H1 (cell line): ENCODE measurements at regions not wholly inside any gene's neighbourhood (a gene's known extent, or its start where the extent isn't known, plus 50 kb on each side); places are given as distances from the start of the nearest gene placed in this dataset.

ENCODE experiments used
- CTCF ChIA-PET: fragments of 300-600 bp; sonication (Branson Sonifier 250); formaldehyde crosslinking; loops from one replicate; lab custom pipeline; 2021; ENCODE audit not compliant: partially characterized antibody; lab: Charles Lee
- POLR2A ChIA-PET: fragments of 300-600 bp; sonication (Branson Sonifier 250); formaldehyde crosslinking; loops from one replicate; lab custom pipeline; 2021; ENCODE audit warnings: inconsistent platforms; ENCODE audit not compliant: partially characterized antibody; lab: Charles Lee
- DNase-seq, 2 experiments: peaks; one replicate each; pipeline versions ENCODE4 v3.0.0 to v3.0.0-alpha.2; 2010 to 2022; ENCODE audit warnings: low spot score in 2 of 2, low read depth in 1 of 2, mixed read lengths in 1 of 2
- FAIRE-seq: peaks from 2 replicates; lab custom pipeline; 2011; peaks lifted over from hg19 to GRCh38; lab: Jason Lieb, UNC
- H2AFZ ChIP-seq: 2 replicates; pipeline ENCODE4 v1.8.1; 2012; ENCODE audit warnings: low read length, inconsistent platforms
- H2AK5ac ChIP-seq: 2 replicates; pipeline ENCODE4 v1.6.1; 2013; ENCODE audit warnings: low read depth, low read length
- H2BK120ac ChIP-seq: replicated peaks from 2 replicates; pipeline ENCODE3; 2013; ENCODE audit warnings: low read depth, low read length, inconsistent platforms
- H2BK12ac ChIP-seq: 2 replicates; pipeline ENCODE4 v1.6.1; 2013; ENCODE audit warnings: low read depth, low read length
- H2BK15ac ChIP-seq: 2 replicates; pipeline ENCODE4 v1.6.1; 2013; ENCODE audit warnings: low read length
- H2BK20ac ChIP-seq: 2 replicates; pipeline ENCODE4 v1.6.1; 2013; ENCODE audit warnings: low read length
- H2BK5ac ChIP-seq: 2 replicates; pipeline ENCODE4 v1.6.1; 2013; ENCODE audit warnings: low read depth, low read length
- H3K14ac ChIP-seq: 2 replicates; pipeline ENCODE4 v1.6.1; 2013; ENCODE audit warnings: inconsistent platforms; ENCODE audit not compliant: insufficient read length
- H3K18ac ChIP-seq: 2 replicates; pipeline ENCODE4 v1.6.1; 2013; ENCODE audit warnings: low read length; ENCODE audit errors: extremely low read depth
- H3K23ac ChIP-seq: 2 replicates; pipeline ENCODE4 v1.6.1; 2013; ENCODE audit warnings: inconsistent platforms; ENCODE audit not compliant: insufficient read length
- H3K23me2 ChIP-seq: 2 replicates; pipeline ENCODE4 v1.6.1; 2013; ENCODE audit warnings: low read depth, low read length
- H3K27ac ChIP-seq: 2 replicates; pipeline ENCODE4 v1.6.1; 2011; ENCODE audit warnings: low read depth, low read length, inconsistent platforms
- H3K27me3 ChIP-seq, 4 experiments: replicated peaks in 1 of 4; 1 replicate in 1 of 4; 2 replicates in 3 of 4; pipeline versions ENCODE4 v1.6.1 to v1.8.1; 2011 to 2013; ENCODE audit warnings: low read length in 3 of 4, mild to moderate bottlenecking in 3 of 4, inconsistent platforms in 2 of 4, mixed read lengths in 2 of 4, moderate library complexity in 1 of 4; ENCODE audit not compliant: control insufficient read depth in 3 of 4, insufficient read depth in 3 of 4; ENCODE audit errors: extremely low read depth in 1 of 4
- H3K36me3 ChIP-seq, 4 experiments: 2 replicates each; pipeline versions ENCODE4 v1.6.1 to v1.8.1; 2011 to 2013; ENCODE audit warnings: mild to moderate bottlenecking in 4 of 4, low read length in 3 of 4, moderate library complexity in 2 of 4, control low read depth in 1 of 4, inconsistent platforms in 1 of 4; ENCODE audit not compliant: insufficient read depth in 4 of 4, control insufficient read depth in 2 of 4
- H3K4ac ChIP-seq: replicated peaks from 2 replicates; pipeline ENCODE3; 2013; ENCODE audit warnings: low read length, low read depth, mixed read lengths, inconsistent platforms; ENCODE audit not compliant: insufficient read length
- H3K4me1 ChIP-seq, 4 experiments: replicated peaks in 1 of 4; 1 replicate in 1 of 4; 2 replicates in 3 of 4; pipeline versions ENCODE4 v1.6.1 to v1.8.1; 2011 to 2013; ENCODE audit warnings: low read length in 3 of 4, inconsistent platforms in 2 of 4, mixed read lengths in 1 of 4; ENCODE audit not compliant: insufficient read depth in 4 of 4, control insufficient read depth in 3 of 4
- H3K4me2 ChIP-seq, 2 experiments: 2 replicates each; pipeline versions ENCODE4 v1.6.1 to v1.8.1; 2011 to 2013; ENCODE audit warnings: low read depth in 2 of 2, low read length in 2 of 2, control low read depth in 1 of 2, inconsistent platforms in 1 of 2, mild to moderate bottlenecking in 1 of 2; ENCODE audit not compliant: insufficient read depth in 1 of 2
- H3K4me3 ChIP-seq, 4 experiments: fragments of 200-600, 300-600 bp in 1 of 4; sonication (generic), shearing (Covaris generic), sonication (Bioruptor Twin) in 1 of 4; 2 replicates each; pipeline versions ENCODE4 v1.5.1 to v1.8.1; 2011 to 2016; ENCODE audit warnings: low read length in 4 of 4, low read depth in 3 of 4, control low read depth in 2 of 4, inconsistent platforms in 2 of 4, mild to moderate bottlenecking in 2 of 4, mixed read lengths in 1 of 4, moderate library complexity in 1 of 4; ENCODE audit not compliant: insufficient read depth in 2 of 4; ENCODE audit errors: extremely low read depth in 1 of 4
- H3K56ac ChIP-seq: replicated peaks from 2 replicates; pipeline ENCODE3; 2013; ENCODE audit warnings: low read depth, mild to moderate bottlenecking, mixed read lengths, low read length, inconsistent platforms; ENCODE audit not compliant: insufficient read length
- H3K79me1 ChIP-seq: 2 replicates; pipeline ENCODE4 v1.6.1; 2013; ENCODE audit warnings: low read depth, low read length, control low read depth
- H3K79me2 ChIP-seq, 2 experiments: 2 replicates each; pipeline versions ENCODE4 v1.6.1 to v1.8.1; 2012 to 2013; ENCODE audit warnings: low read length in 2 of 2, mild to moderate bottlenecking in 2 of 2, inconsistent platforms in 1 of 2; ENCODE audit not compliant: insufficient read depth in 2 of 2, control insufficient read depth in 1 of 2
- H3K9ac ChIP-seq, 4 experiments: replicated peaks in 1 of 4; 1 replicate in 1 of 4; 2 replicates in 3 of 4; pipeline versions ENCODE4 v1.6.1 to v1.8.1; 2011 to 2013; ENCODE audit warnings: low read depth in 3 of 4, low read length in 3 of 4, control low read depth in 2 of 4, mild to moderate bottlenecking in 2 of 4, moderate library complexity in 2 of 4, inconsistent platforms in 1 of 4; ENCODE audit errors: extremely low read depth in 1 of 4
- H3K9me3 ChIP-seq, 2 experiments: 2 replicates each; pipeline versions ENCODE4 v1.6.1 to v1.8.1; 2012 to 2013; ENCODE audit warnings: mild to moderate bottlenecking in 2 of 2, moderate library complexity in 2 of 2, control low read depth in 1 of 2, inconsistent platforms in 1 of 2, low read depth in 1 of 2, low read length in 1 of 2, mixed read lengths in 1 of 2; ENCODE audit not compliant: insufficient read depth in 2 of 2
- H4K20me1 ChIP-seq, 2 experiments: replicated peaks in 1 of 2; 2 replicates each; pipeline versions ENCODE3 to v1.8.1; 2011 to 2013; ENCODE audit warnings: inconsistent platforms in 2 of 2, low read length in 2 of 2, mild to moderate bottlenecking in 1 of 2; ENCODE audit not compliant: insufficient read depth in 2 of 2, control insufficient read depth in 1 of 2
- H4K5ac ChIP-seq: 2 replicates; pipeline ENCODE4 v1.6.1; 2013; ENCODE audit warnings: low read length, low read depth, mixed read lengths, inconsistent platforms; ENCODE audit not compliant: insufficient read length
- H4K8ac ChIP-seq: 2 replicates; pipeline ENCODE4 v1.8.0; 2013; ENCODE audit warnings: mild to moderate bottlenecking, moderate library complexity, low read length, inconsistent platforms; ENCODE audit not compliant: insufficient read depth; ENCODE audit errors: extremely low read depth
- H4K91ac ChIP-seq: replicated peaks from 2 replicates; pipeline ENCODE3; 2013; ENCODE audit warnings: low read length, mixed read lengths, inconsistent platforms; ENCODE audit not compliant: insufficient read length
- BCL11A ChIP-seq, 2 experiments: IDR thresholded peaks; one replicate each; pipeline ENCODE4 v1.6.1; 2011; ENCODE audit warnings: low read depth in 2 of 2, low read length in 2 of 2, mild to moderate bottlenecking in 2 of 2
- NANOG ChIP-seq: IDR thresholded peaks from 2 replicates; pipeline ENCODE4 v1.6.1; 2011; ENCODE audit warnings: low read length, low read depth, mild to moderate bottlenecking, inconsistent platforms; ENCODE audit not compliant: insufficient read depth, poor library complexity, severe bottlenecking
- RBBP5 ChIP-seq: IDR thresholded peaks from 2 replicates; pipeline ENCODE4 v1.7.1; 2012; ENCODE audit warnings: low read depth, mild to moderate bottlenecking, inconsistent platforms, low read length, moderate library complexity, borderline replicate concordance
- TAF1 ChIP-seq: IDR thresholded peaks from 2 replicates; pipeline ENCODE4 v1.6.1; 2011; ENCODE audit warnings: mild to moderate bottlenecking, low read depth, low read length
- TAF7 ChIP-seq: optimal IDR thresholded peaks from 2 replicates; pipeline ENCODE3; 2011; ENCODE audit warnings: low read depth, mild to moderate bottlenecking, inconsistent platforms, low read length, moderate library complexity, borderline replicate concordance
- ZNF274 ChIP-seq: IDR thresholded peaks from 2 replicates; pipeline ENCODE4 v1.7.0; 2012; ENCODE audit warnings: low read length, borderline replicate concordance; ENCODE audit errors: extremely low read depth
- WGBS, 2 experiments: shearing (Covaris generic) in 1 of 2; methylation state at CpG; one replicate each; pipeline versions ENCODE4 v1.1.6 to v1.1.7; 2013 to 2015; ENCODE audit warnings: low lambda C conversion rate in 2 of 2, mixed read lengths in 2 of 2, inconsistent platforms in 1 of 2, low coverage in 1 of 2, missing lambda C conversion rate in 1 of 2; ENCODE audit not compliant: insufficient replicate concordance in 2 of 2, insufficient coverage in 1 of 2, insufficient read length in 1 of 2; ENCODE audit errors: extremely low coverage in 1 of 2, missing lambda C conversion rate in 1 of 2; 5-methylcytosine and 5-hydroxymethylcytosine counted together
- TF ChIP-seq, protein P1 (sequence below), 3 experiments: IDR thresholded peaks; 1 replicate in 2 of 3; 2 replicates in 1 of 3; pipeline versions ENCODE4 v1.5.1 to v1.6.1; 2011; ENCODE audit warnings: low read length in 3 of 3, mild to moderate bottlenecking in 3 of 3, inconsistent platforms in 2 of 3, low read depth in 1 of 3, moderate library complexity in 1 of 3; ENCODE audit not compliant: insufficient read depth in 1 of 3; ENCODE audit errors: control extremely low read depth in 1 of 3

DNA sequence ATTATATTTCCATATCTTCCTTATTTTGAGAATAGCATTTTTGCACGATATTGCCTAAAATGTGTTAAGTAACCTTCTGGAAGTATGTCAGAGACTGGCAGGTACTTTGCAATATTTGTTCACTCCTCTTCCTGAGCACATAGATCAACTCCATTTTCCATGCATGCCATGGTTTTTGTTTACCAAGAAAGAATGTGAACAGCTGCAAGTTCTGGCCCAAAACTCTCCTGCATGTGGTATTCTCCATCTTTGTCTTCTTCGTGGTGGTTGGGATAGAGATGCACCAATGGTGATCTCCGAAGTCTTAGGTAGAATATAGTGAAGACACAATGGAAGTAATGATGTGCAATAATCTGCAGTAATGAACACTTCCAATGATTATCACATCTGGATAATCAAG, 2241.0 kb upstream of the RAG2 start:
- DNase-seq (no peak), FAIRE-seq (no peak)
- ChIA-PET POLR2A (no interaction called here), CTCF (interaction anchor here (1.0 kb wide), 1 partner anchor 13 kb away, joined by 4 read pairs; no protein-coding TSS in a partner anchor)
- TF ChIP-seq RBBP5: no peak
- no peak for TF ChIP-seq ZNF274
- TF ChIP-seq BCL11A (IDR thresholded peaks at IDR 0.05; ENCODE audit: low read depth in 2 of 2, low read length in 2 of 2): no peak
- no peak for TF ChIP-seq NANOG
- TF ChIP-seq, protein P1, sequence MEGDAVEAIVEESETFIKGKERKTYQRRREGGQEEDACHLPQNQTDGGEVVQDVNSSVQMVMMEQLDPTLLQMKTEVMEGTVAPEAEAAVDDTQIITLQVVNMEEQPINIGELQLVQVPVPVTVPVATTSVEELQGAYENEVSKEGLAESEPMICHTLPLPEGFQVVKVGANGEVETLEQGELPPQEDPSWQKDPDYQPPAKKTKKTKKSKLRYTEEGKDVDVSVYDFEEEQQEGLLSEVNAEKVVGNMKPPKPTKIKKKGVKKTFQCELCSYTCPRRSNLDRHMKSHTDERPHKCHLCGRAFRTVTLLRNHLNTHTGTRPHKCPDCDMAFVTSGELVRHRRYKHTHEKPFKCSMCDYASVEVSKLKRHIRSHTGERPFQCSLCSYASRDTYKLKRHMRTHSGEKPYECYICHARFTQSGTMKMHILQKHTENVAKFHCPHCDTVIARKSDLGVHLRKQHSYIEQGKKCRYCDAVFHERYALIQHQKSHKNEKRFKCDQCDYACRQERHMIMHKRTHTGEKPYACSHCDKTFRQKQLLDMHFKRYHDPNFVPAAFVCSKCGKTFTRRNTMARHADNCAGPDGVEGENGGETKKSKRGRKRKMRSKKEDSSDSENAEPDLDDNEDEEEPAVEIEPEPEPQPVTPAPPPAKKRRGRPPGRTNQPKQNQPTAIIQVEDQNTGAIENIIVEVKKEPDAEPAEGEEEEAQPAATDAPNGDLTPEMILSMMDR (IDR thresholded peaks at IDR 0.05; ENCODE audit: control extremely low read depth in 1 of 3, insufficient read depth in 1 of 3, low read depth in 1 of 3, low read length in 3 of 3): no peak
- TF ChIP-seq TAF7: no peak
- TF ChIP-seq TAF1: no peak
- no peak overlapping the region for H3K9ac ChIP-seq
- no peak overlapping the region for H3K18ac ChIP-seq
- no peaks in the 10 kb centered on the region for H4K20me1 ChIP-seq
- H3K4me1 ChIP-seq: 0 out of 7 replicates have a peak, but pooled peaks cover 0 to 5% (median 0%) of the 10 kb centered on the region in 4 experiments
- H2AFZ ChIP-seq: no peak overlapping the region
- H3K56ac ChIP-seq: no peak overlapping the region
- H2BK20ac ChIP-seq: no peak overlapping the region
- H3K27me3 ChIP-seq: no peaks in the 10 kb centered on the region
- no peak overlapping the region for H2AK5ac ChIP-seq
- no peak overlapping the region for H3K23ac ChIP-seq
- no peak overlapping the region for H2BK5ac ChIP-seq
- H3K79me2 ChIP-seq: no peaks in the 10 kb centered on the region
- no peaks in the 10 kb centered on the region for H3K9me3 ChIP-seq
- H3K14ac ChIP-seq: no peak overlapping the region
- no peak overlapping the region for H3K27ac ChIP-seq
- H4K8ac ChIP-seq: no peak overlapping the region
- H3K23me2 ChIP-seq: no peaks in the 10 kb centered on the region
- H3K4me3 ChIP-seq: no peak overlapping the region
- WGBS, 2 experiments: 94% methylated on average over 3 of the region's 3 CpGs; no CpG with 5 or more reads in 1 of the 2 experiments
- H4K91ac ChIP-seq: no peak overlapping the region
- H3K4ac ChIP-seq: no peak overlapping the region
- H3K79me1 ChIP-seq: no peaks in the 10 kb centered on the region
- no peak overlapping the region for H3K4me2 ChIP-seq
- no peak overlapping the region for H2BK12ac ChIP-seq
- no peaks in the 10 kb centered on the region for H3K36me3 ChIP-seq
- H4K5ac ChIP-seq: no peak overlapping the region
- H2BK15ac ChIP-seq: no peak overlapping the region
- no peak overlapping the region for H2BK120ac ChIP-seq
